ENCODE measurements at regions not wholly inside any gene's neighbourhood (a gene's known extent, or its start where the extent isn't known, plus 50 kb on each side); places are given as distances from the start of the nearest gene placed in this dataset.
A peak's percentile ranks its signal among the peaks of the same experiment; 100 is the strongest.

GRCh38 chr6:14635195-14635594 is 517.6 kb downstream of the CD83 start:
- H3K4me3 ChIP-seq: no peak overlapping the region
- TF ChIP-seq POLR2A (IDR thresholded peaks at IDR 0.05) (no peak), CTCF (IDR thresholded peaks at IDR 0.05) (no peak)
- intact Hi-C loops (cut with DNase I): no loop called here
- no peaks in the 10 kb centered on the region for H3K27me3 ChIP-seq
- no peak overlapping the region for H3K27ac ChIP-seq
- no peaks in the 10 kb centered on the region for H3K9me3 ChIP-seq
- DNase-seq: no peak
- no peak for ATAC-seq
- no peaks in the 10 kb centered on the region for H3K36me3 ChIP-seq (replicated peaks in 1 of 2; ENCODE audit: insufficient read depth in 1 of 2, low read depth in 2 of 2)
- 0% methylated on average over 1 of the region's 1 CpG for WGBS, 2 donors
- peaks cover 9% of the 10 kb centered on the region for H3K4me1 ChIP-seq

GRCh38 chr6:14635934-14636591 is 518.5 kb downstream of the CD83 start:
- intact Hi-C loops (cut with DNase I): no loop called here
- no peaks in the 10 kb centered on the region for H3K27me3 ChIP-seq
- DNase-seq: no peak
- H3K4me1 ChIP-seq: peaks cover 9% of the 10 kb centered on the region
- no peak for ATAC-seq
- H3K4me3 ChIP-seq: no peak overlapping the region
- H3K36me3 ChIP-seq (replicated peaks in 1 of 2; ENCODE audit: insufficient read depth in 1 of 2, low read depth in 2 of 2): no peaks in the 10 kb centered on the region
- no peak overlapping the region for H3K27ac ChIP-seq
- no peaks in the 10 kb centered on the region for H3K9me3 ChIP-seq
- WGBS, 2 donors: 52 to 57% methylated on average over 6 of the region's 6 CpGs
- TF ChIP-seq CTCF (IDR thresholded peaks at IDR 0.05) (no peak), POLR2A (IDR thresholded peaks at IDR 0.05) (no peak)

DNA sequence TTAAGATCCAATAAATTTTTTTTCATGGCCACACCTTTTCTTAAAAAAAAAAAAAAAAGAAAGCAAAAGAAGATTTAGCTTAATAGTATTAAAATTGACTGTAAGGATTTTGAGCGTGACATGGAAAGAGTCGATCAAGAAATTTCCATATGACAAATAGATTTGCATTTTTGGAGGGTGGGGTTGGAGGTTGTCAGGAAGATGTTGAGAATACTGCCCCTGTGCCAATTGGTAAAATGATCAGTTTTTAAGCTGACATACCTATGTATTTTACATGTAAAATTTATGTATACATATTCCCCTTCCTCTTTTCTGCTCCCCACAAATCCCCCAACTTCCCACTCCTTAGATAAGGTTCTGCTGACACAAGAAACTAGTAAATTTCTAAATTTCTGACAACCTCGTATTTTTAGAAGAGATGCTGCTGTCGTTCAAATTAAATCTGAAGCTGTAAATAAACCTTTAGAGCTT is 520.9 kb downstream of the CD83 start:
- peak overlapping the region in 1 of 4 donors; percentile 5 for H3K27ac ChIP-seq
- 40 to 48% methylated on average over 4 of the region's 4 CpGs for WGBS, 2 donors

DNA sequence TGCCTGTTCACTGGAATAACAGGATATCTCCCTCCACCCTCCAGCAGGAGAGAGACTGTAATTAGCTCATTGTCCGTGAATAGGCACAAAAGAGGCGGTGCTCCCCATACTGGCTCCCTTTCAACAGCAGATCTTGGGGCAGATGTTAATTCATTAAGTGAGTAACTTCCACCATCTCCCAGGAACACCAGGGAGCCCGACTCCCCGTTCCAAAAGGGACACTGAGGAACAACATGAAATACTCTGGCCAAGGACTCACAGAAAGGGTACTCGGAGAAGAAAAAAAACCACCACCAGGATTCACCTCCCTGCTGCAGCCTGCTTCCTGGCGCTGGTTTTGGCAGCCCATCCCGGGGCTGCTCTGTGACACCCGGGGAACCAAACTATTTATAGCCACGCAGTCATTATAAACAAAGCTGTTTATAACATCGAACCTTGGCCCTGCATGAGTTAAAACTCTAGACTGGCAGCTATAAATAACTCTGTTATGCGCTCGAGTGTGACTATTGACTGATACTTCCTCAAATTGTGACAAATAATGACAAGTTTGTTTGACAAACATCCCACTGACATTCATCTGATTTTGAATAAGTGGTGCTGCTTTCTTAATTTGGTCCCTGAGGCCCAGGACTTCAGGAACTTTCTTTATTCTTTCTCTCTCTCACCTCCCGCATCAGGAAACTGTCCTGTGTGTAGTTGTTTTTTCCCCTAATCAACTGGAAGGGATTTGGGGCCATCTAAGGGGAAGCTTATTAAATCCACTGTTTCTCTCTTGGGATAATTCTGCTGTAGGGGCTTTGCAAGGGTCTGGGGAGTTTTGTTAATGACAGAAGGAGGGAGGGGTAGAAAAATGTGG is 521.6 kb downstream of the CD83 start:
- H3K9me3 ChIP-seq: no peaks in the 10 kb centered on the region
- peaks cover 9% of the 10 kb centered on the region for H3K4me1 ChIP-seq
- ATAC-seq (peak; percentile 45), DNase-seq (peak in 1 of 4 donors; percentile 14)
- H3K36me3 ChIP-seq (replicated peaks in 1 of 2; ENCODE audit: insufficient read depth in 1 of 2, low read depth in 2 of 2): no peaks in the 10 kb centered on the region
- intact Hi-C loops (cut with DNase I): no loop called here
- whole genome bisulfite sequencing, 2 donors: 8 to 13% methylated on average over 13 of the region's 13 CpGs
- peak overlapping the region in 1 of 4 donors; percentile 5 for H3K27ac ChIP-seq
- H3K27me3 ChIP-seq: no peaks in the 10 kb centered on the region
- no peak for TF ChIP-seq POLR2A (IDR thresholded peaks at IDR 0.05)
- no peak for TF ChIP-seq CTCF (IDR thresholded peaks at IDR 0.05)
- no peak overlapping the region for H3K4me3 ChIP-seq

More for the DNA sequence above, 520.9 kb downstream of the CD83 start:
- ATAC-seq (no peak), DNase-seq (no peak)
- Histone ChIP-seq H3K9me3 (no peaks in the 10 kb centered on the region), H3K36me3 (replicated peaks in 1 of 2; ENCODE audit: insufficient read depth in 1 of 2, low read depth in 2 of 2) (no peaks in the 10 kb centered on the region), H3K27me3 (no peaks in the 10 kb centered on the region), H3K4me3 (no peak overlapping the region), H3K4me1 (peaks cover 9% of the 10 kb centered on the region)
- intact Hi-C loops (cut with DNase I): no loop called here
- TF ChIP-seq CTCF (IDR thresholded peaks at IDR 0.05): no peak
- TF ChIP-seq POLR2A (IDR thresholded peaks at IDR 0.05): no peak

Measured in body of pancreas (tissue), 4 donors.